ENCODE measurements at regions not wholly inside any gene's neighbourhood (a gene's known extent, or its start where the extent isn't known, plus 50 kb on each side); places are given as distances from the start of the nearest gene placed in this dataset.

DNA sequence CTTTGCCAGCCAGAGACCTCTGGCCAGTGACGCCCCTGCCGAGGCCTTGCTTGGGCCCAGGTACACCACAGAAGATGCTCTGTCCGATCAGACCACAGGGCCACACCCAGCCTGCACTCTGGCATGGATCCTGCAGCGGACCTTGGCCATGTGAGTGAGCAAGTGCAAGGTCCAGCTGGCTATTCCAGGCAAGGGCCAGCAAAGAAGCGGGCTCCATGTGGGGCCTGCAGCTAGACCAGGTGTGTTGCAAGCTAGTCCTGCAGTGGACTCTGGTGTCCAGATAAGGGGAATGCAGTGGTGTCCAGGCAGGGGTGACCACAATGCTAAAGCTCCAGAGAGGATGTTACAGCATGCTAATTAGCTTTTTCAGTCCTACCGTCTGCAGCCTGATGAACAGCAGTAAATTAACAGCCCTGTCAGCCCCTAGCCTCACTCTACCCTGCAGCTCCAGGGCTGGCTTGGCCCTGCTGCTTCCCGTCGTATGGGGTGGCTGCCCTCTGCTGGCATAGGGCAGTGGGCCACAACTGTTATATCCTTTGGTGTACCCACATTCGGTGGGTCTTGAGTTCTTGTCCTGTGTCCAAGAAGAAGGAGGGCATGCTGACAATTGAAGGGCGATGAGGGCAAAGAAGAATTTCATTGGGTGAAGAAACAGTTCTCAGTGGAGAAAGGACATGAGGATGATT lies 284.5 kb upstream of the POU5F2 start:
- H4K20me1 ChIP-seq (ENCODE audit: insufficient read depth, low read length) = no peaks in the 10 kb centered on the region
- no peaks in the 10 kb centered on the region for H3K79me2 ChIP-seq (ENCODE audit: insufficient read depth, low read length)
- no peaks in the 10 kb centered on the region for H3K9me3 ChIP-seq (ENCODE audit: insufficient read depth, low read length, severe bottlenecking)
- H3K4me2 ChIP-seq (ENCODE audit: insufficient read depth, low read length) = no peak overlapping the region
- peaks cover 30% of the 10 kb centered on the region; the same call in 1 of the 2 replicates for H3K36me3 ChIP-seq (ENCODE audit: insufficient read depth, low read length)
- H3K4me1 ChIP-seq (ENCODE audit: insufficient read depth, low read length) = no peaks in the 10 kb centered on the region
- TF ChIP-seq EZH2 (IDR thresholded peaks at IDR 0.05; ENCODE audit: borderline replicate concordance, low read depth, low read length, severe bottlenecking) = no peak
- TF ChIP-seq, protein P1, sequence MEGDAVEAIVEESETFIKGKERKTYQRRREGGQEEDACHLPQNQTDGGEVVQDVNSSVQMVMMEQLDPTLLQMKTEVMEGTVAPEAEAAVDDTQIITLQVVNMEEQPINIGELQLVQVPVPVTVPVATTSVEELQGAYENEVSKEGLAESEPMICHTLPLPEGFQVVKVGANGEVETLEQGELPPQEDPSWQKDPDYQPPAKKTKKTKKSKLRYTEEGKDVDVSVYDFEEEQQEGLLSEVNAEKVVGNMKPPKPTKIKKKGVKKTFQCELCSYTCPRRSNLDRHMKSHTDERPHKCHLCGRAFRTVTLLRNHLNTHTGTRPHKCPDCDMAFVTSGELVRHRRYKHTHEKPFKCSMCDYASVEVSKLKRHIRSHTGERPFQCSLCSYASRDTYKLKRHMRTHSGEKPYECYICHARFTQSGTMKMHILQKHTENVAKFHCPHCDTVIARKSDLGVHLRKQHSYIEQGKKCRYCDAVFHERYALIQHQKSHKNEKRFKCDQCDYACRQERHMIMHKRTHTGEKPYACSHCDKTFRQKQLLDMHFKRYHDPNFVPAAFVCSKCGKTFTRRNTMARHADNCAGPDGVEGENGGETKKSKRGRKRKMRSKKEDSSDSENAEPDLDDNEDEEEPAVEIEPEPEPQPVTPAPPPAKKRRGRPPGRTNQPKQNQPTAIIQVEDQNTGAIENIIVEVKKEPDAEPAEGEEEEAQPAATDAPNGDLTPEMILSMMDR (IDR thresholded peaks at IDR 0.05; ENCODE audit: borderline replicate concordance, extremely low read depth, low read length, poor library complexity, severe bottlenecking) = peak; percentile 33
- H3K27ac ChIP-seq (ENCODE audit: low read length) = no peak overlapping the region
- ATAC-seq (ENCODE audit: insufficient read depth, low read depth) (no peak), DNase-seq (no peak)
- H3K9ac ChIP-seq (ENCODE audit: low read depth, low read length) = no peak overlapping the region
- H3K4me3 ChIP-seq (ENCODE audit: low read depth in 1 of 2, low read length in 2 of 2) = no peak overlapping the region
- H3K27me3 ChIP-seq (ENCODE audit: insufficient read depth, low read length, poor library complexity) = no peaks in the 10 kb centered on the region
- no peak overlapping the region for H2AFZ ChIP-seq (ENCODE audit: low read depth, low read length)

DNA sequence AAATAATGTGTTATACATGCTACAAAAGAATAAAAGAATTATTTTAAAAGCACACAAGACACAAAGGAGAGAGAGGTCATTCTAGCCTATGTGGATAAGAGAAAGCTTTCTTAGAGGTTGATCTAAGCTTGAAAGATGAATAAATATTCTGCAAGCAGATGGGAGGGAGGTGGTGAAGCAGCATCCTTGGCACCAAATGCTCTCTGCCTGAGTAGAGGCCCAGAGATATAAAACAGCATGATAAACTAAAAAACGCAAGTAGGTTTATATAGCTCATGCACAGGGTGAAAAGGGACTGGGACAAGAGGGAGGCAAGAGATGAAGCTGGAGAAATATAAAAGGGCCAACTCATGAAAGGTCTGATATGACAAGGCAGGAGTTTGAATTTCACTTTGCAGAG lies 283.2 kb upstream of the POU5F2 start:
- TF ChIP-seq EZH2 (IDR thresholded peaks at IDR 0.05; ENCODE audit: borderline replicate concordance, low read depth, low read length, severe bottlenecking) = no peak
- TF ChIP-seq, protein P1 (IDR thresholded peaks at IDR 0.05; ENCODE audit: borderline replicate concordance, extremely low read depth, low read length, poor library complexity, severe bottlenecking) = no peak

DNA sequence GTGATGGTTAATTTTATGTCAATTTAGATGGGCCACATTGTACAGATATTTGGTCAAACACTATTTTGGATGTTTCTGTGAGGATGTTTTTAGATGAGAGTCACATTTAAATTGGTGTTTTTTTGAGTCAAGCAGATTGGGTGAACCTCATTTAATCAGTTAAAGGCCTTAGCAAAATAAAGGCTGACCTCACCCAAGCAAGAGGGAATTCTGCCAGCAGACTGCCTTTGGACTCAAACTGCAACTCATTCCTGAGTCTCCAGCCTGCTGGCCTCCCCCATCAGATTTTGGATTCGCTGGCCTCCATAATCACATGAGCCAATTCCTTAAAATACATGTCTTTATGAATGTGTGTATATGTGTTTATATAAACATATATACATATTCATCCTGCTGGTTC lies 282.7 kb upstream of the POU5F2 start:
- no peaks in the 10 kb centered on the region for H3K79me2 ChIP-seq (ENCODE audit: insufficient read depth, low read length)
- H3K4me2 ChIP-seq (ENCODE audit: insufficient read depth, low read length) = no peak overlapping the region
- no peak overlapping the region for H3K9ac ChIP-seq (ENCODE audit: low read depth, low read length)
- no peaks in the 10 kb centered on the region for H3K9me3 ChIP-seq (ENCODE audit: insufficient read depth, low read length, severe bottlenecking)
- H3K27ac ChIP-seq (ENCODE audit: low read length) = no peak overlapping the region
- ATAC-seq (ENCODE audit: insufficient read depth, low read depth) (no peak), DNase-seq (no peak)
- peaks cover 26% of the 10 kb centered on the region; the same call in 1 of the 2 replicates for H3K36me3 ChIP-seq (ENCODE audit: insufficient read depth, low read length)
- no peak overlapping the region for H3K4me3 ChIP-seq (ENCODE audit: low read depth in 1 of 2, low read length in 2 of 2)
- no peaks in the 10 kb centered on the region for H4K20me1 ChIP-seq (ENCODE audit: insufficient read depth, low read length)
- H3K4me1 ChIP-seq (ENCODE audit: insufficient read depth, low read length) = no peaks in the 10 kb centered on the region
- TF ChIP-seq, protein P1 (IDR thresholded peaks at IDR 0.05; ENCODE audit: borderline replicate concordance, extremely low read depth, low read length, poor library complexity, severe bottlenecking) = no peak
- no peak for TF ChIP-seq EZH2 (IDR thresholded peaks at IDR 0.05; ENCODE audit: borderline replicate concordance, low read depth, low read length, severe bottlenecking)
- H2AFZ ChIP-seq (ENCODE audit: low read depth, low read length) = no peak overlapping the region
- H3K27me3 ChIP-seq (ENCODE audit: insufficient read depth, low read length, poor library complexity) = no peaks in the 10 kb centered on the region

More for the DNA sequence above, 283.2 kb upstream of the POU5F2 start:
- H3K9ac ChIP-seq (ENCODE audit: low read depth, low read length) = no peak overlapping the region
- H2AFZ ChIP-seq (ENCODE audit: low read depth, low read length) = no peak overlapping the region
- no peak for ATAC-seq (ENCODE audit: insufficient read depth, low read depth)
- no peak overlapping the region for H3K4me2 ChIP-seq (ENCODE audit: insufficient read depth, low read length)
- H3K27ac ChIP-seq (ENCODE audit: low read length) = no peak overlapping the region
- peaks cover 26% of the 10 kb centered on the region; the same call in 1 of the 2 replicates for H3K36me3 ChIP-seq (ENCODE audit: insufficient read depth, low read length)
- H3K79me2 ChIP-seq (ENCODE audit: insufficient read depth, low read length) = no peaks in the 10 kb centered on the region
- H4K20me1 ChIP-seq (ENCODE audit: insufficient read depth, low read length) = no peaks in the 10 kb centered on the region
- H3K9me3 ChIP-seq (ENCODE audit: insufficient read depth, low read length, severe bottlenecking) = no peaks in the 10 kb centered on the region
- no peak overlapping the region for H3K4me3 ChIP-seq (ENCODE audit: low read depth in 1 of 2, low read length in 2 of 2)
- no peaks in the 10 kb centered on the region for H3K4me1 ChIP-seq (ENCODE audit: insufficient read depth, low read length)
- DNase-seq = no peak
- H3K27me3 ChIP-seq (ENCODE audit: insufficient read depth, low read length, poor library complexity) = no peaks in the 10 kb centered on the region
